ENCODE measurements at regions not wholly inside any gene's neighbourhood (a gene's known extent, or its start where the extent isn't known, plus 50 kb on each side); places are given as distances from the start of the nearest gene placed in this dataset.
A peak's percentile ranks its signal among the peaks of the same experiment; 100 is the strongest.

GRCh38 chr4:123081971-123082370, 159.6 kb upstream of the NUDT6 start:
- Histone ChIP-seq H3K27ac (ENCODE audit: low read depth, low read length) (no peak overlapping the region), H3K9me3 (ENCODE audit: control insufficient read depth in 2 of 3, low read length in 3 of 3) (no peaks in the 10 kb centered on the region), H3K4me1 (ENCODE audit: control insufficient read depth in 2 of 2, insufficient read depth in 2 of 2, low read length in 2 of 2) (no peaks in the 10 kb centered on the region), H3K27me3 (ENCODE audit: control insufficient read depth in 2 of 2, insufficient read depth in 2 of 2, low read length in 2 of 2) (no peaks in the 10 kb centered on the region), H3K4me3 (ENCODE audit: low read length) (no peak overlapping the region), H3K36me3 (ENCODE audit: control insufficient read depth in 2 of 3, insufficient read depth in 3 of 3, low read length in 3 of 3) (no peaks in the 10 kb centered on the region)
- DNase-seq (no peak), ATAC-seq (no peak)
- POLR2A ChIA-PET = no interaction called here
- Mint-ChIP-seq H3K4me3 (no peak overlapping the region), H3K36me3 (peaks cover 11 to 67% (median 58%) of the 10 kb centered on the region in 5 donors), H3K27ac (peak overlapping the region in 1 of 9 donors; percentile 4), H3K4me1 (peaks cover 0 to 6% (median 0%) of the 10 kb centered on the region in 7 donors), H3K9me3 (peaks cover 0 to 12% (median 5%) of the 10 kb centered on the region in 11 donors), H3K27me3 (no peaks in the 10 kb centered on the region)
- intact Hi-C loops (cut with micrococcal nuclease) = no loop called here
- CTCF ChIA-PET = no interaction called here

- peaks cover 0 to 10% (median 0%) of the 10 kb centered on the region in 7 donors for H3K4me1 Mint-ChIP-seq
- Histone ChIP-seq H3K27me3 (ENCODE audit: control insufficient read depth in 2 of 2, insufficient read depth in 2 of 2, low read length in 2 of 2) (no peaks in the 10 kb centered on the region), H3K36me3 (ENCODE audit: control insufficient read depth in 2 of 3, insufficient read depth in 3 of 3, low read length in 3 of 3) (no peaks in the 10 kb centered on the region), H3K4me1 (ENCODE audit: control insufficient read depth in 2 of 2, insufficient read depth in 2 of 2, low read length in 2 of 2) (no peaks in the 10 kb centered on the region), H3K9me3 (ENCODE audit: control insufficient read depth in 2 of 3, low read length in 3 of 3) (no peaks in the 10 kb centered on the region), H3K4me3 (ENCODE audit: low read length) (no peak overlapping the region), H3K27ac (ENCODE audit: low read depth, low read length) (no peak overlapping the region)
- DNase-seq (no peak), ATAC-seq (no peak)
- H3K4me3 Mint-ChIP-seq = no peak overlapping the region
- H3K27ac Mint-ChIP-seq = no peak overlapping the region
- intact Hi-C loops (cut with micrococcal nuclease) = no loop called here
- peaks cover 0 to 23% (median 6%) of the 10 kb centered on the region in 11 donors for H3K9me3 Mint-ChIP-seq
- peaks cover 19 to 75% (median 64%) of the 10 kb centered on the region in 5 donors for H3K36me3 Mint-ChIP-seq
- POLR2A ChIA-PET = no interaction called here
- CTCF ChIA-PET = no interaction called here
- H3K27me3 Mint-ChIP-seq = no peaks in the 10 kb centered on the region
Observed at GRCh38 chr4:123083646-123084045, 161.2 kb upstream of the NUDT6 start.

- ChIA-PET POLR2A (no interaction called here), CTCF (no interaction called here)
- intact Hi-C loops (cut with micrococcal nuclease) = no loop called here
- H3K27me3 Mint-ChIP-seq = no peaks in the 10 kb centered on the region
- no peak for DNase-seq
- H3K4me3 Mint-ChIP-seq = no peak overlapping the region
- H3K36me3 ChIP-seq (ENCODE audit: control insufficient read depth in 2 of 3, insufficient read depth in 3 of 3, low read length in 3 of 3) = peaks cover 0 to 8% (median 4%) of the 10 kb centered on the region in 3 experiments
- H3K9me3 Mint-ChIP-seq = peaks cover 0 to 25% (median 7%) of the 10 kb centered on the region in 11 donors
- peaks cover 14 to 73% (median 55%) of the 10 kb centered on the region in 5 donors for H3K36me3 Mint-ChIP-seq
- no peak overlapping the region for H3K27ac ChIP-seq (ENCODE audit: low read depth, low read length)
- H3K4me1 Mint-ChIP-seq = peaks cover 0 to 7% (median 0%) of the 10 kb centered on the region in 7 donors
- no peaks in the 10 kb centered on the region for H3K27me3 ChIP-seq (ENCODE audit: control insufficient read depth in 2 of 2, insufficient read depth in 2 of 2, low read length in 2 of 2)
- no peaks in the 10 kb centered on the region for H3K4me1 ChIP-seq (ENCODE audit: control insufficient read depth in 2 of 2, insufficient read depth in 2 of 2, low read length in 2 of 2)
- ATAC-seq = peak; percentile 36
- H3K9me3 ChIP-seq (ENCODE audit: control insufficient read depth in 2 of 3, low read length in 3 of 3) = no peaks in the 10 kb centered on the region
- no peak overlapping the region for H3K27ac Mint-ChIP-seq
- H3K4me3 ChIP-seq (ENCODE audit: low read length) = no peak overlapping the region
Observed at GRCh38 chr4:123088501-123088900, 166.1 kb upstream of the NUDT6 start.

DNA sequence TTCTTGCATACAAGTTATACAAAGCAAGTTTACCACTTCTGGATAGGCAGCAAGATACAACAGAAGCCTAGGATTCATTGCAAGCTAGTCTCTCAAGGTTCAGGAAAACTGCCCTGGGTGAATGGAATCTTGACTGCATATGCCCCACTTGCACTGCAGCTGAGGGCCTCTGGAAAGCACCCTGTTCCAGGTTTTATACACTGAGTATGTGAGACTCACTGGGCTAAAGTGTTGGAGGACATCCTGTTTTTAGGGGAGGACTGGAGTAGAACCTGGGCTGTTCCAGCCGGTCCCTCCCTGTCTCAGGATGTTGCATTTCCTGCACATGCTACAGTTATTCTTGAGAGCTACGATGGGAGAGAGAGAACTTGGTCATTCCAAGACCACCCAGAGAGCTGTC, 168.5 kb upstream of the NUDT6 start:
- Mint-ChIP-seq H3K4me3 (no peak overlapping the region), H3K4me1 (peaks cover 0 to 4% (median 0%) of the 10 kb centered on the region in 7 donors), H3K27ac (no peak overlapping the region), H3K36me3 (peaks cover 14 to 75% (median 53%) of the 10 kb centered on the region in 5 donors), H3K27me3 (no peaks in the 10 kb centered on the region), H3K9me3 (peaks cover 0 to 23% (median 7%) of the 10 kb centered on the region in 11 donors)
- intact Hi-C loops (cut with micrococcal nuclease) = no loop called here
- Histone ChIP-seq H3K4me3 (ENCODE audit: low read length) (no peak overlapping the region), H3K4me1 (ENCODE audit: control insufficient read depth in 2 of 2, insufficient read depth in 2 of 2, low read length in 2 of 2) (no peaks in the 10 kb centered on the region), H3K27me3 (ENCODE audit: control insufficient read depth in 2 of 2, insufficient read depth in 2 of 2, low read length in 2 of 2) (no peaks in the 10 kb centered on the region), H3K36me3 (ENCODE audit: control insufficient read depth in 2 of 3, insufficient read depth in 3 of 3, low read length in 3 of 3) (peaks cover 0 to 8% (median 4%) of the 10 kb centered on the region in 3 experiments), H3K9me3 (ENCODE audit: control insufficient read depth in 2 of 3, low read length in 3 of 3) (no peaks in the 10 kb centered on the region), H3K27ac (ENCODE audit: low read depth, low read length) (no peak overlapping the region)
- ChIA-PET POLR2A (no interaction called here), CTCF (no interaction called here)
- no peak for ATAC-seq
- no peak for DNase-seq

GRCh38 chr4:123092586-123092985, 170.2 kb upstream of the NUDT6 start:
- Histone ChIP-seq H3K27me3 (ENCODE audit: control insufficient read depth in 2 of 2, insufficient read depth in 2 of 2, low read length in 2 of 2) (no peaks in the 10 kb centered on the region), H3K4me3 (ENCODE audit: low read length) (no peak overlapping the region), H3K4me1 (ENCODE audit: control insufficient read depth in 2 of 2, insufficient read depth in 2 of 2, low read length in 2 of 2) (no peaks in the 10 kb centered on the region), H3K9me3 (ENCODE audit: control insufficient read depth in 2 of 3, low read length in 3 of 3) (no peaks in the 10 kb centered on the region), H3K36me3 (ENCODE audit: control insufficient read depth in 2 of 3, insufficient read depth in 3 of 3, low read length in 3 of 3) (peaks cover 0 to 8% (median 4%) of the 10 kb centered on the region in 3 experiments), H3K27ac (ENCODE audit: low read depth, low read length) (no peak overlapping the region)
- intact Hi-C loops (cut with micrococcal nuclease) = no loop called here
- CTCF ChIA-PET = no interaction called here
- no peak for DNase-seq
- POLR2A ChIA-PET = no interaction called here
- ATAC-seq = no peak
- Mint-ChIP-seq H3K9me3 (peaks cover 0 to 6% (median 0%) of the 10 kb centered on the region in 11 donors), H3K4me3 (no peak overlapping the region), H3K4me1 (peaks cover 0 to 3% (median 0%) of the 10 kb centered on the region in 7 donors), H3K27ac (no peak overlapping the region), H3K36me3 (peaks cover 12 to 61% (median 37%) of the 10 kb centered on the region in 5 donors), H3K27me3 (no peaks in the 10 kb centered on the region)

DNA sequence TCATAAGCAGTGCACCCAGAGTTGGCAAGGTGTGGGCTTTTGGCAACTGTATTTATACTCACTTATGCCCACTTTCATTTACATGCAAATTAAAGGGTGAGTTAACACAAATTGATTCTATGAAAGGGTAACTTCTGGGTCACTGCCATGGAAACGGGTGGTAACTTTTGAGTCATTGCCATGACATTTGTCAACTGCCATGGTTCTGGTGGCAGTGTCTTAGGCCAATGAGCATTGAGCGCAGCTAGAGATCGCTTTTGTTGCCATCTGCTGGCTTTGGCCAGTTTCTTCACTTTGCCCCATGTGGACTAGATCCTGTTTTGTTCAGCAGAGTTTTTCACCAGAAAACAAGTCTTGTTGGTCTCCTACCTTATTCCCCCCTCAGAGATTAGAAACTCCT, 170.8 kb upstream of the NUDT6 start:
- no peak for ATAC-seq
- H3K4me1 Mint-ChIP-seq = no peaks in the 10 kb centered on the region
- no peak for DNase-seq
- no peaks in the 10 kb centered on the region for H3K27me3 Mint-ChIP-seq
- peaks cover 0 to 4% (median 0%) of the 10 kb centered on the region in 11 donors for H3K9me3 Mint-ChIP-seq
- H3K36me3 Mint-ChIP-seq = peaks cover 9 to 55% (median 30%) of the 10 kb centered on the region in 5 donors
- peaks cover 0 to 8% (median 4%) of the 10 kb centered on the region in 3 experiments for H3K36me3 ChIP-seq (ENCODE audit: control insufficient read depth in 2 of 3, insufficient read depth in 3 of 3, low read length in 3 of 3)
- no peak overlapping the region for H3K27ac ChIP-seq (ENCODE audit: low read depth, low read length)
- no peaks in the 10 kb centered on the region for H3K9me3 ChIP-seq (ENCODE audit: control insufficient read depth in 2 of 3, low read length in 3 of 3)
- no peaks in the 10 kb centered on the region for H3K4me1 ChIP-seq (ENCODE audit: control insufficient read depth in 2 of 2, insufficient read depth in 2 of 2, low read length in 2 of 2)
- no peak overlapping the region for H3K4me3 Mint-ChIP-seq
- intact Hi-C loops (cut with micrococcal nuclease) = no loop called here
- ChIA-PET POLR2A (no interaction called here), CTCF (no interaction called here)
- H3K27ac Mint-ChIP-seq = no peak overlapping the region
- H3K4me3 ChIP-seq (ENCODE audit: low read length) = no peak overlapping the region
- no peaks in the 10 kb centered on the region for H3K27me3 ChIP-seq (ENCODE audit: control insufficient read depth in 2 of 2, insufficient read depth in 2 of 2, low read length in 2 of 2)

GRCh38 chr4:123096038-123096437, 173.6 kb upstream of the NUDT6 start:
- Mint-ChIP-seq H3K4me3 (no peak overlapping the region), H3K4me1 (no peaks in the 10 kb centered on the region), H3K27me3 (no peaks in the 10 kb centered on the region), H3K36me3 (peaks cover 4 to 47% (median 15%) of the 10 kb centered on the region in 5 donors), H3K27ac (no peak overlapping the region), H3K9me3 (peaks cover 0 to 1% (median 0%) of the 10 kb centered on the region in 11 donors)
- Histone ChIP-seq H3K4me3 (ENCODE audit: low read length) (no peak overlapping the region), H3K4me1 (ENCODE audit: control insufficient read depth in 2 of 2, insufficient read depth in 2 of 2, low read length in 2 of 2) (no peaks in the 10 kb centered on the region), H3K9me3 (ENCODE audit: control insufficient read depth in 2 of 3, low read length in 3 of 3) (no peaks in the 10 kb centered on the region), H3K27me3 (ENCODE audit: control insufficient read depth in 2 of 2, insufficient read depth in 2 of 2, low read length in 2 of 2) (no peaks in the 10 kb centered on the region), H3K27ac (ENCODE audit: low read depth, low read length) (no peak overlapping the region), H3K36me3 (ENCODE audit: control insufficient read depth in 2 of 3, insufficient read depth in 3 of 3, low read length in 3 of 3) (peaks cover 0 to 4% (median 1%) of the 10 kb centered on the region in 3 experiments)
- POLR2A ChIA-PET = no interaction called here
- CTCF ChIA-PET = interaction anchor here (0.8 kb wide), 2 partner anchors 10 kb away, joined by 3 read pairs; no protein-coding TSS in a partner anchor
- no peak for DNase-seq
- ATAC-seq = no peak
- intact Hi-C loops (cut with micrococcal nuclease) = no loop called here

Measured in naive thymus-derived CD4-positive, alpha-beta T cell (primary cell).